ENCODE measurements at regions not wholly inside any gene's neighbourhood (a gene's known extent, or its start where the extent isn't known, plus 50 kb on each side); places are given as distances from the start of the nearest gene placed in this dataset.

DNA sequence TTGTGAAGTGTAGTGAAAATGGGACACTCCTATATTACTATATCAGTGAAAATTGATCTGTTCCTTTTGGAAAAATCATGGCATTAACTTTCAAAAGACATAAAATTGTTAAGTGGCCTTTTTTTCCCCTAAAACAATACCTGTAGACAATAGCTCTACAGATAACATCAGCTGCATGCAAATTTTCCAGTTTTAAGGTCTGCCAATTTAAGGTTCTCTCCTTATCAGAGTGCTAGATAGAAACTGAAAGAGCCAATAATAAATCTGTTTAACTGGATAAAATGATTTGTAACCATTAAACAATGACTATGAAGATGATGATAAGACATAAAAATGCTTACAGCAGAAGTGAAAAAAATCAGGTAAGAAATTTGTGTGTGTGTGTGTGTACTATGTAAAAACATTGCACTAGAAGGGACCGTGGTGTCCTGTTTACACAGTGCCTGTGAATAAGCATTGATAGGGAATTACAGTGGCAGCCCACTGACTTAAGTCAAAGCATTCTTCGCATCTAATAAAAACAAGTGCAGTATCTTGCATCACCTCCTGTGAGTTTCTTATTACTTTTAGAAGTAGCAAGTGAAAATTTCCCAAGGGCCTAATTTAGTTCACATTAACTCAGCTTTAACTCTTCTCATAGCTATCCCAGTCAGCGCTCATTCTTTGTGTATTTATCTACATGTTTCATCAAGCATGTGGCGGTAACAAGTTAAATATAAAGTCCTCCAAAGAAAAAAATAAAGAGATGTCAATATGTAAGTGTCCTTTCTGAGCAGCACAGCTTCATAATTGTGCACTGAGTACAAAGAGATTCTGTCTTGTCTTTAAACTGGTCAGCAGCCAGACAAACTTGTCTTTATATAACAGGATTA, 261.9 kb downstream of the ARL4A start:
- DNase-seq, result no peak

DNA sequence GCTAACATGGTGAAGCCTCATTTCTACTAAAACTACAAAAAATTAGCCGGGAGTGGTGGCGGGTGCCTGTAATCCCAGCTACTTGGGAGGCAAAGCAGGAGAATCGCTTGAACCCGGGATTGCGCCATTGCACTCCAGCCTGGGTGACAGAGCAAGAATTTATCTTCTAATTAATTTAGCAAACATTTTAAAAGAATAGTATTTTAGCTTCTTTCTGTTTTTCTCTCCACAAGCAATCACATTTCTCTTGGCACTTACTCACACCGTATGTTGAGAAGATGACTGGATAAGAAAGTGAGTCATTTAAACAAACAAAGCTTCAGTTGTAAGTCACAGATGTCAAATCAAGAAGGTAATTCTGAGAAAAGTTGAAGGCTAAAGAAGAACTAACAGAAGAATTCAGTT, 264.0 kb downstream of the ARL4A start:
- DNase-seq, result no peak

- no peak for DNase-seq
Measured at GRCh38 chr7:12954380-12955033, 267.1 kb downstream of the ARL4A start.

GRCh38 chr7:12957487-12957886, 270.1 kb downstream of the ARL4A start:
- no peak for DNase-seq

DNA sequence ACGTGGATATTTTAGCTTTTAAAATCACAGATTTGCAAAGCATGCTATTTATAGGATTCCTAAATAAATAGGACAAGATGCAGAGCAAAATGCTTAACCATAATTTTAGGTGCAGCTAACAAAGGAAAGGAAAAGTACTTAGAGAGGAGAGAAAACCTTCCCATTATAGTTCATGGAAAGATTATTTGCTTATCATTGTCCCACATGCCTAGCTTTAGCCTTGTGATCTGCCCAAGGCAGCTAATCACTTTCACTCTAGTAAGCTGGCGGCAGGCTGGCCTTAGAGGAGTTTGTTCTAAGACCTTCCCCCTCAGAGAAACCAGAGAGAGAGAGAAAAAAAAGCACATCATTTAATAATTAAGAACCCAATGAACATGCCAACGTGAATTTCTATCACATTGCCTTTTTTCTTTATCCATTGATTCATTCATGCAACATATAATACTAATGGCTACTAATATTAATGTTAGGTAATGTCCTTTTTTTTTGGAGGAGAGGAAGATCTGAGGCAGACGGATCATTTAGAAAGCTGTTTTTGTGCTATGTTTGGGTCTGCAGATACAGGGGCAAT, 274.6 kb downstream of the ARL4A start:
- no peak for DNase-seq

DNA sequence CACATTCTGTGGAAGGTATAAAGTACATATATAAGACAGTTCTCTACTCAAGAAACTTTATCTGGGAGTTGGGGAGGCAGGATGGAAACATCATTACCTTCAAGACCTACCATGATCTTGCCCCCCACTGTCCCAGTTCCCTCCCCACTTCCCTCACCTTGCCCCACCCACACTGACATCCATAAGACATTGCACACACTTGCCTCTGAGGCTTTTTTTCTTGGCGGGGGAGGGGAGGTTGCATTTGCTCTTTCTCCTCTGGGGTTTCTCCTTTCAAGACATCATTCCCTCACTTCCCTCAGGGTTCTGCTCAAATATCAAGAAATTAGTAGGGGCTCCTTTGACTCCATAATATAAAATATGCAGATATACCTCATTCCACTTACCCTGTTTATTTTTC, 276.0 kb downstream of the ARL4A start:
- DNase-seq, result no peak

DNA sequence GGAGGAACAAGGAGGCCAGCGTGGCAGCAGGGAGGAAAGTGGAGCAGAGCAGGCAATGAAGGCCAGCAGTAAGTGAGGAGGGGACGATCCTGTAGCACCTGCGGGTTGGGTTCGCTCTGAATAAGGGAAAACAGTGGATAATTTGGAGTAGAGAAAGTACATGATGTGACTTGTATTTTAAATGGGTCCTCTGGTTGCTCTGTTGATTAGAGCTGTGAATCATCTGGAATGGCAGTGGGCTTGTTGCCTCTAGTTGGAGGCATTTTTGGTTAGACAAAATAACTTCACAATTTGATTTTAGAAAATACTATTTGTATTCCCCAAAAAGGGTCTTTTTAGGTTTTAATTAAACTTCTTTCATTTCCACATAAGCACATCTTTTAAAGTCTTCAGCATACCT, 277.4 kb downstream of the ARL4A start:
- DNase-seq, result no peak

DNA sequence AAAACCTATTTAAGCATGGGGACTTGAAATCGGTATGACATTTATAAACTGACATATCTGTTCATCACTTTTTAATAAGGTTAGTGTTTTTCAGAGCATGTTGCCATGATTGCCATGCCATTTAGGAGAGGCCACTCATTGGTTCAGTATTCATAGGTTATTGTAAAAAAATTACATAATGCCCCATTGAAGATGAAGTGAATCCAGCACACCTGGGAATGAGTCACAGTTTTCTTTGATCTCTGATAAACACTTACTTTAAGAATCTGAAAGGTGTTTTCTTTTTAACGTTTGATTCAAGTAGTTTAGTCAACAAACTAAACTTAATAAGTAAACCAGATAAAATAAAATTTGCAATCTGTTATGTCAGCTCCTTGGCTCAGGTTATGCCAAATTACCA, 278.3 kb downstream of the ARL4A start:
- no peak for DNase-seq

- no peak for DNase-seq
Measured at GRCh38 chr7:12967322-12967721, 279.9 kb downstream of the ARL4A start.

GRCh38 chr7:12968836-12969422, 281.5 kb downstream of the ARL4A start:
- no peak for DNase-seq

- no peak for DNase-seq
Measured at GRCh38 chr7:12970626-12971025, 283.2 kb downstream of the ARL4A start.

DNA sequence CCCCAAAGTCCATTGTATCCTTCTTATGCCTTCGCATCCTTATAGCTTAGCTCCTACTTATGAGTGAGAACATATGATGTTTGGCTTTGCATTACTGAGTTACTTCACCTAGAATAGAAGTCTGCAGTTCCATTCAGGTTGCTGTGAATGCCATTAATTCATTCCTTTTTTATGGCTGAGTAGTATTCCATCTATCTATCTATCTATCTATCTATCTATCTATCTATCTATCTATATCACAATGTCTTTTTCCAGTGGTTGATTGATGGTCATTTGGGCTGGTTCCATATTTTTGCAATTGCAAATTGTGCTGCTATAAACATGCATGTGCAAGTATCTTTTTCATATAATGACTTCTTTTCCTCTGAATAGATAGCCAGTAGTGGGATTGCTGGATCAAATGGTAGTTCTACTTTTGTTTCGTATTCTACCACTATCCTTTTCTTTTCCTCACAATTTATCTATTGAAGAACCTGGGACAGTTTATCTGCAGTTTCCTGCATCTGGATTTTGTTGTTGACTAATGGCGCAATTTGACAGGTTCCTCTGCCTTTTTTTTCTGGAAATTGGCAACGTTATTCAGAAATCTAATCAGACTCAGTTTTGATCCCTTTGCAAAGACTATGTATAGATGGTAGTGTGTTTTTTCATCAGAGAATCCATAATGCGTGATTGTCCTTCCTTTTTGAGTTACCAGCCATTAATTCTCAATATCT, 287.2 kb downstream of the ARL4A start:
- no peak for DNase-seq

DNA sequence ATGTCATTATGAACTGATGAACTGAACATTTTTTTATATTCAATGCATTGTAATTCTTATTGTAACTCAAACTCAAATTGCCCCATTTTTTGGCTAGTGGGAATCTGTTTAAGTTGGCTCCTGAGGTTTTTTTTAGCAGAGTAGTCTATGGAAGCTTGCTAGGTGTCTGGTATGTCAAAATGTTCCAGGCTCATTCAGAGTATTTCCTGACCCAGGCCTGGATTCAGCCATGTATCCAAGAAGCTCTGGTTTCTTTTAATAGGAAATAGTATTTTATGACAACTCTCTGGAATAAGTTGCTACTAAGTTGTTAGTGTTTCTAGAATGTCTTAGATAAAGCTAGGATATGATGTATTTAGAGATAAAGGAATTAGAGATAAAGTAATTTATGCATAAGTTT, 288.0 kb downstream of the ARL4A start:
- DNase-seq, result no peak

DNA sequence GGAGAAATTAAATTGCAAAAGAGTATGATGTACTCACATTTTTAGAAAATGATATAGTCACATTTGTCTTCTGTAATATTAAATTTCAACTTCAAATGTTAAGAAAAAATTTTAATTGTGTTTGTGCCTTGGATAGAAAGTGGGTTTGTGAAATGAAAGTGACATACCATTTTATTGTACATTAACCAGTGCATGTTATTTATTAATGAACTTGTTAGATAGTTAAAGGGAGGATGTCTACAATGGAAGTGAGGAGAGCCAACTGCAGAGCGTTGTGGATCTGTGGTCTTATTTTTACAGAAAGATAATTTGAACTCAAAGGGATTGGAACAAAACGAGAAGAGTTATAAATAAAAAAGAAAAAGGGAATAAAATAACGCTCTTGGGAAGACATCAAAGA, 291.7 kb downstream of the ARL4A start:
- DNase-seq, result no peak

DNA sequence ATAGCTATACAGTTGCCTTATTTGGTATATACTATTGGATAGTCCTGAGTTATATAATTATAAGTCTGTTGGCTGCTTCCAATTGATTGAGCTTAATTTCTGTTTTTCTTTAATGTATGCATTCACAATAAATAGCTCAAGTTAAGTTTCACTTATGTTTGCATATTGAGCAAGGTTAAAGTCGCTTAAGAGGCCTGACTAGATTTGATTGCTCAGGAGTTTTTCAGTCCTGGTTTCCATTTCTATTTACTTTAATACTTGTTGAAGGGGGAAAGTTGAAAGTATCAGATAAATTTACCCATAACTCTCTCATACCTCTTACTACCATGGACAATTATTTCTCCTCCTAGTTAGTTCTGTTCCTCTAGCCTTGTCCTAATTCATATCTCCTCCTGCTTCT, 294.7 kb downstream of the ARL4A start:
- DNase-seq, result no peak

- no peak for DNase-seq
Measured at GRCh38 chr7:12984117-12984516, 296.7 kb downstream of the ARL4A start.

- DNase-seq, result no peak
Measured at GRCh38 chr7:12985228-12985627, 297.8 kb downstream of the ARL4A start.

DNA sequence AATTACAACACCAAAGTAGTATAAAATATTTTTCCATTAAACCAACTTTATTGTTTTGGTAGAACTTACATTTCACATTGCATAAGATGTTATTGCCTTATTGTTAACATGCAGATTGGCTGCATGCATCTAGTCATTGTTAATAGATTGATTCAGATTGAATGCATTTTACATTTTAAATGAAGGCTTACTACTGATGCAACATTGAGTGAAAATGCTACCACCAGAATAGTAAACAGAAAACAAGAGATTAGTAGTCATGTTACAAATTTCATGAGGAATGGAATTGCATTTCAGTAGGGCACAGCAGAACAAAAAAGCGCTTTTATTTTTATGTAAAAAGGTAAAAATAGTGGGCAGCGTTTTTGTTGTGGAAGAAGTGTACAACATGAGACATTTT, 298.3 kb downstream of the ARL4A start:
- DNase-seq, result no peak

DNA sequence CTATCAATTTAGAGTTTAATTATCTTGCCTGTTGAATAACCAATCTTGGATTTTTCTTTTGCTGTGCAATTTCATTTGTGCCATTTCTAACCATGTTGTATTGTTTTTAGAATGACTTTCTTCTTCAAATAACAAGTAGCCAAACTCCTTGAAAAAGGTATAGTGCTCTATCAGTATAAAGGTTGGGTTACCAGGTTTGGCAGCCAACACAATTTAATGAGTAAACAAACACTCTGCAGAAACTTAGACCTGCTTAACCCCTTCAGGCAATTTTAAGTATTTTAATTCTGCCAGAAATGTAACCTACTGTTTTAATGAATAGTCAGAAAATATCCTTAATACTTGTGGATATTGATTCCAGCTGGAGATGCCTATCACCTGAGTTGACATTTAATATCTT, 299.8 kb downstream of the ARL4A start:
- no peak for DNase-seq

GRCh38 chr7:12990440-12990839, 303.0 kb downstream of the ARL4A start:
- DNase-seq, result no peak

- no peak for DNase-seq
Measured at GRCh38 chr7:12993025-12993424, 305.6 kb downstream of the ARL4A start.

DNA sequence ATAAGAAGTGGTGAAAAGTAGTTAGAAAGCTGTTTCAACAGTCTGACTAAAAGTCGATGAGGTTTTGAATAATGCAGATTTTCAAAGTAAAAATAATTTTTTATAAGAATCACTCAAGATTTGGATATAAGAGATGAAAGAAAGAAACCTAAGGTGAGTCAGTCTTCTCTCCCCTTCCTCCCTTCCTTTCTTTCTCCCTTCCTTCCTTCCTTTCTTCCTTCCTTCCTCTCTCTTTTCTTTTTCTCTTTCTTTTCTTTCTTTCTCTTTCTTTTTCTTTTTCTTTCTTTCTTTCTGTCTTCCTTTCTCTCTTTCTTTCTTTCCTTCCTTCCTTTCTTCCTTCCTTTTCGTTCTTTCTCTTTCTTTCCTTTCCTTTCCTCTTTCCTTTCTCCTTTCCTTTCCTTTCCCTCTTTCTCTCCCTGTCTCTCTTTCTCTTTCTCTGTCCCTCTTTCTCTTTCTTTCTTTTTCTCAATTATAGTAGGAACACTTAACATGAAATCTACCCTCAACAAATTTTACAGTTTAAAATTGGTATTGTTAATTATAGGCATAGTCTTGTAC, 308.6 kb downstream of the ARL4A start:
- DNase-seq, result no peak

DNA sequence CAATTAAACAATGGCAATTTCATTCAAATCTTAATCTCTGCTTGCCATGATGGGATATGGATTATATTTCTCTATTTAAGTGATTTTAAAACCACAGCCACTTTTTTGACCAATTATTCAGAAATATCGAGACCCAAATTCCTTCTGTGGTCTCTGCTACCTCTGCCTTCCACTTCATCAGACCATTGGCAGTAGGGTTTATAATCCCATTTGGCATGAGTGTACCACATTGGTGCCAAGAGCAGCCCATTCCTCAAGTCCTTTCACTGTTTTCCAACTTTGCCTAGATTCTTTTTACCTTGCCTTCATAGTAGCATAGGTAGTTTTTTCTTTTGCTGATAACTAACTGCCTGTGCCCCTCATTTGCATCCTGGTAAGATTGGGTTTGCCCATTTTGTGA, 319.9 kb downstream of the ARL4A start:
- DNase-seq, result no peak

All from SIG-M5 (cell line).